Keratinocyte (primary cell): ENCODE measurements at regions not wholly inside any gene's neighbourhood (a gene's known extent, or its start where the extent isn't known, plus 50 kb on each side); places are given as distances from the start of the nearest gene placed in this dataset.
A peak's percentile ranks its signal among the peaks of the same experiment; 100 is the strongest.

Experiments
- DNase-seq: peaks from one replicate; pipeline ENCODE4 v3.0.0-alpha.2; 2011; ENCODE audit warnings: low read depth, missing footprints, low spot score
- FAIRE-seq: peaks from 2 replicates; lab custom pipeline; 2011; peaks lifted over from hg19 to GRCh38; lab: Jason Lieb, UNC
- H2AFZ ChIP-seq: 2 replicates; pipeline ENCODE4 v1.6.0; 2012; ENCODE audit warnings: low read length, control low read depth, inconsistent platforms; ENCODE audit not compliant: control insufficient read depth
- H3K27ac ChIP-seq: 2 replicates; pipeline ENCODE4 v1.5.1; 2011; ENCODE audit warnings: low read length; ENCODE audit not compliant: control insufficient read depth, insufficient read depth
- H3K27me3 ChIP-seq: 3 replicates; pipeline ENCODE4 v1.6.0; 2011; ENCODE audit warnings: low read length; ENCODE audit not compliant: control insufficient read depth, insufficient read depth; ENCODE audit errors: extremely low read depth
- H3K36me3 ChIP-seq, 2 experiments: 2 replicates in 1 of 2; 3 replicates in 1 of 2; pipeline ENCODE4 v1.5.1; 2011; ENCODE audit warnings: low read length in 2 of 2, mild to moderate bottlenecking in 1 of 2; ENCODE audit not compliant: control insufficient read depth in 2 of 2, insufficient read depth in 2 of 2; ENCODE audit errors: extremely low read depth in 1 of 2
- H3K4me1 ChIP-seq: 3 replicates; pipeline ENCODE4 v1.5.1; 2011; ENCODE audit warnings: low read length; ENCODE audit not compliant: control insufficient read depth, insufficient read depth; ENCODE audit errors: extremely low read depth
- H3K4me2 ChIP-seq: 3 replicates; pipeline ENCODE4 v1.6.0; 2011; ENCODE audit warnings: low read depth, low read length; ENCODE audit not compliant: control insufficient read depth, insufficient read depth; ENCODE audit errors: extremely low read depth
- H3K4me3 ChIP-seq, 3 experiments: fragments of 200-600 bp in 1 of 3; sonication (generic) in 1 of 3; 2 replicates in 2 of 3; 3 replicates in 1 of 3; pipeline ENCODE4 v1.5.1; 2011 to 2016; ENCODE audit warnings: low read length in 3 of 3, mild to moderate bottlenecking in 3 of 3, control low read depth in 2 of 3, inconsistent platforms in 1 of 3, low read depth in 1 of 3, mixed read lengths in 1 of 3, mixed run types in 1 of 3, moderate library complexity in 1 of 3; ENCODE audit not compliant: control insufficient read depth in 2 of 3, insufficient read depth in 2 of 3; ENCODE audit errors: extremely low read depth in 1 of 3
- H3K79me2 ChIP-seq: 2 replicates; pipeline ENCODE4 v1.6.0; 2012; ENCODE audit warnings: low read length; ENCODE audit not compliant: control insufficient read depth, insufficient read depth
- H3K9ac ChIP-seq: 3 replicates; pipeline ENCODE4 v1.6.0; 2011; ENCODE audit warnings: low read length; ENCODE audit not compliant: control insufficient read depth, insufficient read depth; ENCODE audit errors: extremely low read depth
- H3K9me1 ChIP-seq: 3 replicates; pipeline ENCODE4 v1.6.0; 2011; ENCODE audit warnings: low read length; ENCODE audit not compliant: control insufficient read depth, insufficient read depth; ENCODE audit errors: extremely low read depth
- H3K9me3 ChIP-seq: 2 replicates; pipeline ENCODE4 v1.5.1; 2012; ENCODE audit warnings: low read depth, low read length; ENCODE audit not compliant: control insufficient read depth
- H4K20me1 ChIP-seq: 3 replicates; pipeline ENCODE4 v1.6.0; 2011; ENCODE audit warnings: low read length; ENCODE audit not compliant: control insufficient read depth, insufficient read depth; ENCODE audit errors: extremely low read depth
- CTCF ChIP-seq, 3 experiments: IDR thresholded peaks in 1 of 3; conservative IDR thresholded peaks in 1 of 3; optimal IDR thresholded peaks in 1 of 3; 2 replicates in 2 of 3; 3 replicates in 1 of 3; pipeline versions ENCODE3 to v1.5.1; 2011; ENCODE audit warnings: low read length in 3 of 3, mild to moderate bottlenecking in 3 of 3, moderate library complexity in 2 of 3, control low read depth in 1 of 3, inconsistent platforms in 1 of 3; ENCODE audit not compliant: insufficient read depth in 2 of 3; ENCODE audit errors: extremely low read depth in 1 of 3
- EZH2 ChIP-seq: IDR thresholded peaks from one replicate; pipeline ENCODE4 v1.6.1; 2012; ENCODE audit warnings: inconsistent platforms, mild to moderate bottlenecking, low read length, moderate library complexity
- dilution Hi-C: fragments of 300-500 bp; cut with MboI; formaldehyde crosslinking; loops from one replicate; pipeline ENCODE4 v1.7.0; 2020; ENCODE audit warnings: low sequenced_read_pairs; ENCODE audit not compliant: extremely low pct_ligation_motif_present

- Histone ChIP-seq H3K4me1 (no peaks in the 10 kb centered on the region), H3K27me3 (no peaks in the 10 kb centered on the region), H3K4me3 (no peak overlapping the region), H3K9me3 (no peaks in the 10 kb centered on the region), H4K20me1 (no peaks in the 10 kb centered on the region), H3K36me3 (no peaks in the 10 kb centered on the region), H2AFZ (no peak overlapping the region), H3K9me1 (no peaks in the 10 kb centered on the region), H3K9ac (no peak overlapping the region), H3K27ac (no peak overlapping the region), H3K79me2 (no peaks in the 10 kb centered on the region), H3K4me2 (no peak overlapping the region)
- no peak for TF ChIP-seq EZH2
- peak in 2 of 3 experiments; percentile 15 to 33 for TF ChIP-seq CTCF (optimal IDR thresholded peaks at IDR 0.05 in 1 of 3, IDR thresholded peaks at IDR 0.05 in 1 of 3, conservative IDR thresholded peaks at IDR 0.05 in 1 of 3; ENCODE audit: extremely low read depth in 1 of 3, insufficient read depth in 2 of 3, low read length in 3 of 3)
- FAIRE-seq (no peak), DNase-seq (no peak)
- dilution Hi-C loops = loop anchor here (25.0 kb wide), 2 partner anchors 237 to 363 kb away; partner anchors contain the start of gene SIM1
Measured at GRCh38 chr6:100099189-100100074, 105.4 kb upstream of the MCHR2 start.

GRCh38 chr6:100096936-100097335, 102.9 kb upstream of the MCHR2 start:
- Histone ChIP-seq H3K4me3 (no peak overlapping the region), H3K4me1 (no peaks in the 10 kb centered on the region), H3K27ac (no peak overlapping the region), H3K9ac (no peak overlapping the region), H4K20me1 (no peaks in the 10 kb centered on the region), H3K9me1 (no peaks in the 10 kb centered on the region), H3K9me3 (no peaks in the 10 kb centered on the region), H3K79me2 (no peaks in the 10 kb centered on the region), H3K27me3 (no peaks in the 10 kb centered on the region), H3K36me3 (no peaks in the 10 kb centered on the region), H2AFZ (no peak overlapping the region), H3K4me2 (no peak overlapping the region)
- TF ChIP-seq CTCF (optimal IDR thresholded peaks at IDR 0.05 in 1 of 3, IDR thresholded peaks at IDR 0.05 in 1 of 3, conservative IDR thresholded peaks at IDR 0.05 in 1 of 3; ENCODE audit: extremely low read depth in 1 of 3, insufficient read depth in 2 of 3, low read length in 3 of 3) (no peak), EZH2 (no peak)
- DNase-seq (no peak), FAIRE-seq (no peak)
- dilution Hi-C loops = loop anchor here (25.0 kb wide), 1 partner anchor 235 kb away; no protein-coding TSS in a partner anchor
